ENCODE measurements at regions not wholly inside any gene's neighbourhood (a gene's known extent, or its start where the extent isn't known, plus 50 kb on each side); places are given as distances from the start of the nearest gene placed in this dataset.
"Not testable (repeated sequence)": the region's sequence is repeated elsewhere in the genome, so short reads cannot be mapped to it uniquely, and the experiment has no call there.

DNA sequence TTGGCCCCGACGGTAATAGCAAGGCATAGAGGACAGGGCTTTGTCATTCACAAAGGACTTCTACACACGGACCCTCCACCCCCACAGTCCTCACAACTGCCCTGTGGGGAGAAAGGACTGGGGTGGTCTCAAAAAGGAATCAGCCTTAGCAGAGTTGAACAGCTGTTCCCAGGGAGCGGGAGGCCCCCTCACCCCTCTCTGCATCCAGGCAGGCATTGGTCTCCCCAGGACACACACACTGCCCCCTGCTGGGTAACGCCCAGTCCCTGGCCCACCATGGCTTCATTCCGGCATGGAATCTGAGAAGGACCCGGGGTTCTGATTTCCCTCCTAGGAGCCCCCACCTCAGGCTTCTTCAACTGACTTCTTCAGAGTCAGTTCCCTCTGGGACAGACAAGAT lies 73.2 kb downstream of the SPATA31D1 start:
- POLR2A ChIA-PET; H3K9me3 ChIP-seq (ENCODE audit: control insufficient read depth in 1 of 2, insufficient read depth in 1 of 2, low read depth in 1 of 2, low read length in 2 of 2); intact Hi-C loops (cut with micrococcal nuclease); CTCF ChIA-PET; H3K4me2 ChIP-seq (ENCODE audit: low read length); ATAC-seq; H4K20me1 ChIP-seq (ENCODE audit: insufficient read depth); H3K27ac ChIP-seq (ENCODE audit: low read depth, low read length); RAD21 ChIA-PET (ENCODE audit: low non-redundant PET in 1 of 2, low total read pairs in 2 of 2, uncharacterized antibody in 2 of 2, unreplicated experiment in 2 of 2); H2AFZ ChIP-seq (ENCODE audit: low read depth, low read length, poor library complexity, severe bottlenecking); H3K9me2 ChIP-seq (ENCODE audit: insufficient read depth); H3K27me3 ChIP-seq (ENCODE audit: insufficient read depth, low read length); BruUV-seq (replicated peaks); H3K9ac ChIP-seq (ENCODE audit: low read length); H3K36me3 ChIP-seq (ENCODE audit: control insufficient read depth in 1 of 2, insufficient read depth in 2 of 2, low read length in 2 of 2); H3K4me3 ChIP-seq (replicated peaks in 1 of 2; ENCODE audit: low read depth in 1 of 2, low read length in 2 of 2); DNase-seq (ENCODE audit: low read depth, low spot score); H3K4me1 ChIP-seq (ENCODE audit: control insufficient read depth in 1 of 2, insufficient read depth in 2 of 2, low read length in 2 of 2); H3K79me2 ChIP-seq (ENCODE audit: insufficient read depth, low read length): not testable (repeated sequence)

DNA sequence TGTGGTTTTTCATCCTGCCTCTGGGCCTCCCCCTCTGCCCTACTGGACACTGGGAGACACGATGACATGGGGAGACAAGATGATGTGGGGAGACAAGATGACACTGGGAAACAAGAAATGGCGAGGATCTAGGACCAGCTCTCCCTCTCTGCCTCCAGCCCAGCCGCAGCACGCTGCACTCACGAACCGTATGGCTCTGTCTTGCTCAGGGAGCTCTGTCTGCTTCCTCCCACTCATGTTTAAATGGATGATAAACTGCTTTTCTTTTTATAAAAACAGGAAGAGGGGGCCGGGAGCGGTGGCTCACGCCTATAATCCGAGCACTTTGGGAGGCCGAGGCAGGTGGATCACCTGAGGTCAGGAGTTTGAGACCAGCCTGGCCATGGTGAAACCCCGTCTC lies 73.7 kb downstream of the SPATA31D1 start:
- H3K79me2 ChIP-seq (ENCODE audit: insufficient read depth, low read length): no peaks in the 10 kb centered on the region
- DNase-seq (ENCODE audit: low read depth, low spot score) (no peak), ATAC-seq (no peak)
- H3K4me2 ChIP-seq (ENCODE audit: low read length): no peak overlapping the region
- no peak overlapping the region for H2AFZ ChIP-seq (ENCODE audit: low read depth, low read length, poor library complexity, severe bottlenecking)
- no peak overlapping the region for H3K9ac ChIP-seq (ENCODE audit: low read length)
- H3K27me3 ChIP-seq (ENCODE audit: insufficient read depth, low read length): no peaks in the 10 kb centered on the region
- H3K9me3 ChIP-seq (ENCODE audit: control insufficient read depth in 1 of 2, insufficient read depth in 1 of 2, low read depth in 1 of 2, low read length in 2 of 2): no peaks in the 10 kb centered on the region
- no peak overlapping the region for H3K4me3 ChIP-seq (replicated peaks in 1 of 2; ENCODE audit: low read depth in 1 of 2, low read length in 2 of 2)
- H3K27ac ChIP-seq (ENCODE audit: low read depth, low read length): no peak overlapping the region
- no peaks in the 10 kb centered on the region for H3K4me1 ChIP-seq (ENCODE audit: control insufficient read depth in 1 of 2, insufficient read depth in 2 of 2, low read length in 2 of 2)
- RAD21 ChIA-PET (ENCODE audit: low non-redundant PET in 1 of 2, low total read pairs in 2 of 2, uncharacterized antibody in 2 of 2, unreplicated experiment in 2 of 2): no interaction called here
- no TSS peak for BruUV-seq (replicated peaks)
- intact Hi-C loops (cut with micrococcal nuclease): no loop called here
- no peaks in the 10 kb centered on the region for H3K9me2 ChIP-seq (ENCODE audit: insufficient read depth)
- POLR2A ChIA-PET: no interaction called here
- H4K20me1 ChIP-seq (ENCODE audit: insufficient read depth): no peaks in the 10 kb centered on the region
- TF ChIP-seq, protein P1, sequence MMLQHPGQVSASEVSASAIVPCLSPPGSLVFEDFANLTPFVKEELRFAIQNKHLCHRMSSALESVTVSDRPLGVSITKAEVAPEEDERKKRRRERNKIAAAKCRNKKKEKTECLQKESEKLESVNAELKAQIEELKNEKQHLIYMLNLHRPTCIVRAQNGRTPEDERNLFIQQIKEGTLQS (IDR thresholded peaks at IDR 0.05): no peak
- no peaks in the 10 kb centered on the region for H3K36me3 ChIP-seq (ENCODE audit: control insufficient read depth in 1 of 2, insufficient read depth in 2 of 2, low read length in 2 of 2)
- CTCF ChIA-PET: no interaction called here
